Natural killer cell (primary cell): ENCODE measurements at regions not wholly inside any gene's neighbourhood (a gene's known extent, or its start where the extent isn't known, plus 50 kb on each side); places are given as distances from the start of the nearest gene placed in this dataset.

Experiments
- ATAC-seq, 3 donors: fragments of 150-1000 bp in 2 of 3; fragments of 200-7000 bp in 1 of 3; cut with Tn5 transposase; 1 replicate in 1 of 3; 2 replicates in 2 of 3; pipeline ENCODE4 v1.10.0; 2021; ENCODE audit warnings: mild to moderate bottlenecking in 2 of 3, moderate library complexity in 2 of 3
- DNase-seq, 2 donors: peaks; one replicate each; pipeline versions ENCODE4 v3.0.0 to v3.0.0-alpha.2; 2013 to 2021; ENCODE audit warnings: mixed read lengths in 1 of 2
- H3K27ac ChIP-seq: one replicate; pipeline ENCODE4 v1.5.1; 2013; ENCODE audit warnings: mild to moderate bottlenecking, low read length
- H3K27me3 ChIP-seq: one replicate; pipeline ENCODE4 v1.6.1; 2013; ENCODE audit warnings: low read length; ENCODE audit not compliant: control insufficient read depth, insufficient read depth
- H3K36me3 ChIP-seq: one replicate; pipeline ENCODE4 v1.6.1; 2013; ENCODE audit warnings: low read length; ENCODE audit not compliant: control insufficient read depth, insufficient read depth
- H3K4me1 ChIP-seq: one replicate; pipeline ENCODE4 v1.6.1; 2013; ENCODE audit warnings: low read length; ENCODE audit not compliant: control insufficient read depth, insufficient read depth
- H3K4me3 ChIP-seq: one replicate; pipeline ENCODE4 v1.5.1; 2013; ENCODE audit warnings: low read length
- H3K9me3 ChIP-seq: one replicate; pipeline ENCODE4 v1.6.1; 2013; ENCODE audit warnings: low read length; ENCODE audit not compliant: control insufficient read depth, insufficient read depth
- H3K27ac Mint-ChIP-seq, 2 donors: one replicate each; pipeline ENCODE4 v1.8.0; 2022; ENCODE audit warnings: mild to moderate bottlenecking in 2 of 2, mixed read lengths in 2 of 2, moderate library complexity in 1 of 2
- H3K27me3 Mint-ChIP-seq, 2 donors: one replicate each; pipeline ENCODE4 v1.8.0; 2022; ENCODE audit warnings: low read depth in 2 of 2, mixed read lengths in 2 of 2
- H3K36me3 Mint-ChIP-seq: one replicate; pipeline ENCODE4 v1.8.0; 2022; ENCODE audit warnings: mixed read lengths
- H3K4me1 Mint-ChIP-seq, 2 donors: one replicate each; pipeline ENCODE4 v1.8.0; 2022; ENCODE audit warnings: mixed read lengths in 2 of 2
- H3K4me3 Mint-ChIP-seq: one replicate; pipeline ENCODE4 v1.8.0; 2022; ENCODE audit warnings: mild to moderate bottlenecking, moderate library complexity, mixed read lengths
- H3K9me3 Mint-ChIP-seq, 2 donors: one replicate each; pipeline ENCODE4 v1.8.0; 2022; ENCODE audit warnings: mixed read lengths in 2 of 2
- CTCF ChIP-seq: fragments of 200-600 bp; IDR thresholded peaks from one replicate; pipeline ENCODE4 v1.8.0; 2022; ENCODE audit warnings: antibody characterized with exemption
- WGBS: methylation state at CpG from one replicate; pipeline ENCODE4 v1.1.7; 2013; ENCODE audit warnings: missing lambda C conversion rate; ENCODE audit not compliant: insufficient coverage; 5-methylcytosine and 5-hydroxymethylcytosine counted together
- intact Hi-C: fragments of 100-400 bp; cut with micrococcal nuclease; formaldehyde crosslinking; loops from one replicate; pipeline ENCODE4 v1.14.2; 2022

GRCh38 chr3:87624860-87625259 is 348.5 kb upstream of the POU1F1 start:
- intact Hi-C loops: no loop called here
- Histone ChIP-seq H3K27ac (no peak overlapping the region), H3K27me3 (no peaks in the 10 kb centered on the region), H3K9me3 (no peaks in the 10 kb centered on the region), H3K4me1 (no peaks in the 10 kb centered on the region), H3K36me3 (no peaks in the 10 kb centered on the region), H3K4me3 (no peak overlapping the region)
- Mint-ChIP-seq H3K36me3 (no peaks in the 10 kb centered on the region), H3K4me1 (no peaks in the 10 kb centered on the region), H3K9me3 (peaks cover 7 to 10% of the 10 kb centered on the region in 2 donors), H3K27me3 (no peaks in the 10 kb centered on the region), H3K27ac (no peak overlapping the region), H3K4me3 (no peak overlapping the region)
- 80% methylated on average over 1 of the region's 2 CpGs for WGBS
- no peak for ATAC-seq
- no peak for DNase-seq
- no peak for TF ChIP-seq CTCF

GRCh38 chr3:87621667-87622066 is 345.3 kb upstream of the POU1F1 start:
- H3K4me3 ChIP-seq: no peak overlapping the region
- Mint-ChIP-seq H3K27ac (no peak overlapping the region), H3K9me3 (peaks cover 9 to 10% of the 10 kb centered on the region in 2 donors), H3K4me3 (no peak overlapping the region), H3K27me3 (no peaks in the 10 kb centered on the region), H3K4me1 (no peaks in the 10 kb centered on the region), H3K36me3 (no peaks in the 10 kb centered on the region)
- TF ChIP-seq CTCF: no peak
- H3K27me3 ChIP-seq: no peaks in the 10 kb centered on the region
- no peak for ATAC-seq
- H3K36me3 ChIP-seq: no peaks in the 10 kb centered on the region
- no peaks in the 10 kb centered on the region for H3K9me3 ChIP-seq
- intact Hi-C loops: no loop called here
- 83% methylated on average over 1 of the region's 1 CpG for WGBS
- H3K4me1 ChIP-seq: no peaks in the 10 kb centered on the region
- DNase-seq: no peak
- no peak overlapping the region for H3K27ac ChIP-seq

GRCh38 chr3:87615506-87615905 is 339.1 kb upstream of the POU1F1 start:
- intact Hi-C loops: no loop called here
- 73% methylated on average over 4 of the region's 4 CpGs for WGBS
- H3K4me1 ChIP-seq: no peaks in the 10 kb centered on the region
- Mint-ChIP-seq H3K4me1 (no peaks in the 10 kb centered on the region), H3K9me3 (peaks cover 9 to 15% of the 10 kb centered on the region in 2 donors), H3K36me3 (peaks cover 12% of the 10 kb centered on the region), H3K4me3 (no peak overlapping the region), H3K27ac (no peak overlapping the region), H3K27me3 (no peaks in the 10 kb centered on the region)
- H3K4me3 ChIP-seq: no peak overlapping the region
- no peaks in the 10 kb centered on the region for H3K27me3 ChIP-seq
- no peak for DNase-seq
- peaks cover 9% of the 10 kb centered on the region for H3K9me3 ChIP-seq
- no peak for ATAC-seq
- no peak overlapping the region for H3K27ac ChIP-seq
- H3K36me3 ChIP-seq: no peaks in the 10 kb centered on the region
- TF ChIP-seq CTCF: no peak

GRCh38 chr3:87614998-87615397 is 338.6 kb upstream of the POU1F1 start:
- no peaks in the 10 kb centered on the region for H3K36me3 ChIP-seq
- no peak overlapping the region for H3K27ac ChIP-seq
- no peak for ATAC-seq
- no peak for TF ChIP-seq CTCF
- Mint-ChIP-seq H3K4me1 (no peaks in the 10 kb centered on the region), H3K4me3 (no peak overlapping the region), H3K27ac (no peak overlapping the region), H3K9me3 (peaks cover 9 to 15% of the 10 kb centered on the region in 2 donors), H3K27me3 (no peaks in the 10 kb centered on the region), H3K36me3 (peaks cover 12% of the 10 kb centered on the region)
- no peak for DNase-seq
- WGBS: 94% methylated on average over 4 of the region's 4 CpGs
- H3K4me3 ChIP-seq: no peak overlapping the region
- H3K4me1 ChIP-seq: no peaks in the 10 kb centered on the region
- intact Hi-C loops: no loop called here
- peaks cover 9% of the 10 kb centered on the region for H3K9me3 ChIP-seq
- H3K27me3 ChIP-seq: no peaks in the 10 kb centered on the region
